ENCODE measurements at regions not wholly inside any gene's neighbourhood (a gene's known extent, or its start where the extent isn't known, plus 50 kb on each side); places are given as distances from the start of the nearest gene placed in this dataset.

DNA sequence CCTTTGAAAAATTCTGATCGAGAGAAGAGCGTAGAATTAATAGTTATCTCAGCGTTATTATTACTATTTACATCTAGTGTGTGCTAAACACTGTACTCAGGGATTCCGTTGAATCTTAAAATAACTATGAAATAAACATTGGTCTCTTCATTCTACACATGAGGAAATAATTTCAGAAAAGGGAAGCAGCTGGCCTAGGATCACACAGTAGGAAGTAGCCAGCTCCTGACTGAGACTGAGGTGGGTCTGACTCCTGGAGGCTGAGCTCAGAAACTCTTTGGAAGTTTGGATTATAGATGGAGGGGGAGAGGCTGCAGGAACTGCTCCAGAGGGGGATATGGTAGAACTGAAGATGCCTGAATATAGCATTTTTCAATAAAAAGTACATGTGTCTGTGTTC is 183.9 kb upstream of the WDR11 start:
- Histone ChIP-seq H3K36me3 (ENCODE audit: control insufficient read depth, insufficient read depth, low read length) (no peaks in the 10 kb centered on the region), H3K9ac (ENCODE audit: low read length) (no peak overlapping the region), H3K4me1 (ENCODE audit: control insufficient read depth, insufficient read depth, low read length) (no peaks in the 10 kb centered on the region; the same call in 1 of the 2 replicates), H3K27ac (ENCODE audit: low read depth, low read length) (no peak overlapping the region), H3K9me3 (ENCODE audit: control insufficient read depth, insufficient read depth, low read depth, low read length) (no peaks in the 10 kb centered on the region), H3K4me3 (ENCODE audit: low read depth, low read length) (no peak overlapping the region), H3K27me3 (ENCODE audit: control insufficient read depth, insufficient read depth, low read length) (no peaks in the 10 kb centered on the region)

DNA sequence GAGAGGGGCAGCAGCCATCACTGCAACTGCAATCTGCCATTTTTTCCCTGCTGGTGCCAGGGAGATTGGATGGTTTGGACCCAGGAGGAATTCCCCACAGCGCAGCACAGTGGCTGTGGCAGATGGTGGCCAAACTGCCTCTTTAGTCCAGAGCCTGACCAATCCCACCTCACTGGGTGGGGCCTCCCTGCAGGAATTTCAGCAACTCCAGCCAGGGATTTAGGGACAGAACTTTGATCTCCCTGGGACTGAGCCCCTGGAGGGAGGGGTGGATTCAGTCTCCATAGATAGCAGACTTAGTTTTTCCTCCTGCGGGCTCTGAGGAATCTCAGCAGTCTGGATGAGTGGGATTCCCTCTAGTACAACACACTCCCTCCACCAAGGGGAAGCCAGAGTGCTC is 179.7 kb upstream of the WDR11 start:
- no peaks in the 10 kb centered on the region for H3K36me3 ChIP-seq (ENCODE audit: control insufficient read depth, insufficient read depth, low read length)
- no peak overlapping the region for H3K4me3 ChIP-seq (ENCODE audit: low read depth, low read length)
- no peak overlapping the region for H3K9ac ChIP-seq (ENCODE audit: low read length)
- no peaks in the 10 kb centered on the region for H3K27me3 ChIP-seq (ENCODE audit: control insufficient read depth, insufficient read depth, low read length)
- H3K4me1 ChIP-seq (ENCODE audit: control insufficient read depth, insufficient read depth, low read length) = no peaks in the 10 kb centered on the region; the same call in 1 of the 2 replicates
- peaks cover 10% of the 10 kb centered on the region; the same call in 1 of the 2 replicates for H3K9me3 ChIP-seq (ENCODE audit: control insufficient read depth, insufficient read depth, low read depth, low read length)
- H3K27ac ChIP-seq (ENCODE audit: low read depth, low read length) = no peak overlapping the region

DNA sequence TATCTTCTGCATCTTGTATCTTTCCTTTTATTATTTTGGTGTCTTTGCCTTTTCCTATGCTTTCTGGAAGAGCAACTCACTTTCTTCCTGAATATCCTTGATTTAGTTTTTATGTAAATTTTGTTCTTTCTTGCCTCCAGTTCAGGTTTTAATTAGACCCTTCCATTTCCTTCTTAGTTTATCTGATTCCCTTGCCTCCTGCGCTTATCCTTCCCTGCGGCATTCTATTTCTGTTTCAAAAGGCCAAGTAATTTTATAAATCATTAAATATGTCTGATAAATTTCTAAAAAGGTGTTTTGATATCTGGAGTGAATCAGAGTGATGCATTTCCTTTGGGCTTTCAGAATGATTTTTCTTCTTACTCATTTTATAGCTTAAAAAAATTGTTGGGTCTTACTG is 167.7 kb upstream of the WDR11 start:
- Histone ChIP-seq H3K4me3 (ENCODE audit: low read depth, low read length) (no peak overlapping the region), H3K27ac (ENCODE audit: low read depth, low read length) (no peak overlapping the region), H3K4me1 (ENCODE audit: control insufficient read depth, insufficient read depth, low read length) (peaks cover 17% of the 10 kb centered on the region; the same call in 1 of the 2 replicates), H3K9ac (ENCODE audit: low read length) (no peak overlapping the region), H3K9me3 (ENCODE audit: control insufficient read depth, insufficient read depth, low read depth, low read length) (peaks cover 4% of the 10 kb centered on the region; the same call in 1 of the 2 replicates), H3K36me3 (ENCODE audit: control insufficient read depth, insufficient read depth, low read length) (no peaks in the 10 kb centered on the region), H3K27me3 (ENCODE audit: control insufficient read depth, insufficient read depth, low read length) (no peaks in the 10 kb centered on the region)

DNA sequence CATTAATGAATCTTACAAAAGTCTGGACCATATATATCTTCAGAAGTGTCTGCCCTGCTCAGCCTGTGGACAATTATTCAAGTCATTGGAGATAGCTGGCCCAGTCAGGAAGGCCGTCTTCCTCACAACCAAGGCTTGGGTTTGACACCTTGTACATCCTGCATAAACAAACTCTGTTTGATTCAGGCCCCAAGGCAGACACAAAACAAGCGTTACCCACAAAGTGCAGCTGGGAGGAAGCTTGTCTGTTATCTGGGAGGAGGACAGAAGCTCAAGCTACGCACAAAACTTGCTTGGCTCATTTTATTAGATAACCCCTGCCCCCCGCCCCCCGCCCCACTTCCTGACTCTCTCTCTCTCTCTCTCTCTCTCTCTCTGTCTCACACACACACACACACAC is 166.9 kb upstream of the WDR11 start:
- H3K9me3 ChIP-seq (ENCODE audit: control insufficient read depth, insufficient read depth, low read depth, low read length) = no peaks in the 10 kb centered on the region
- H3K4me3 ChIP-seq (ENCODE audit: low read depth, low read length) = no peak overlapping the region
- 0 out of 2 replicates have a peak overlapping the region, but pooled peaks have one; percentile 3 for H3K27ac ChIP-seq (ENCODE audit: low read depth, low read length)
- no peaks in the 10 kb centered on the region for H3K27me3 ChIP-seq (ENCODE audit: control insufficient read depth, insufficient read depth, low read length)
- H3K9ac ChIP-seq (ENCODE audit: low read length) = no peak overlapping the region
- peaks cover 17% of the 10 kb centered on the region; the same call in 1 of the 2 replicates for H3K4me1 ChIP-seq (ENCODE audit: control insufficient read depth, insufficient read depth, low read length)
- H3K36me3 ChIP-seq (ENCODE audit: control insufficient read depth, insufficient read depth, low read length) = no peaks in the 10 kb centered on the region

- H3K4me3 ChIP-seq (ENCODE audit: low read depth, low read length) = no peak overlapping the region
- H3K36me3 ChIP-seq (ENCODE audit: control insufficient read depth, insufficient read depth, low read length) = no peaks in the 10 kb centered on the region
- H3K27me3 ChIP-seq (ENCODE audit: control insufficient read depth, insufficient read depth, low read length) = no peaks in the 10 kb centered on the region
- H3K9me3 ChIP-seq (ENCODE audit: control insufficient read depth, insufficient read depth, low read depth, low read length) = no peaks in the 10 kb centered on the region
- no peak overlapping the region for H3K27ac ChIP-seq (ENCODE audit: low read depth, low read length)
- H3K9ac ChIP-seq (ENCODE audit: low read length) = peak overlapping the region; percentile 27
- peaks cover 17% of the 10 kb centered on the region; the same call in 1 of the 2 replicates for H3K4me1 ChIP-seq (ENCODE audit: control insufficient read depth, insufficient read depth, low read length)
These were observed 166.0 kb upstream of the WDR11 start for GRCh38 chr10:120685136-120685535.

DNA sequence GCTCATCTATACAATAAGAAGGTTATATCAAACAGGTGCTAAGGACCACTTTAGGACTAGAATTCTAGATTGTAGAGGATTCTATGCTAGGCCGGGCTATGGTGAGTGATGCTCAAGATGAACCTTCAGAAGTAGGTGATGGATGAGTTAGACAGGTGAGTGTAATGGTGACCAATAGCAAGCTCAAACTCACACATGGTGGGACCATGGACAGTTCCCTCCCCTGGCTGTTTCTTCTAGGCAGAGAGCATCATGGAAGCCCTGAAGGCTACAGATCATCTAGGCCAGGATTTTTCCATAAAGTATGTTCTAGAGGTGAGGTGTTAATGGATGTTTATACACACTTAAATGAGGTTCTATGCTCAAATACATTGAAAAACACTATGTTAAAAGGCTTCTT is 162.2 kb upstream of the WDR11 start:
- H3K36me3 ChIP-seq (ENCODE audit: control insufficient read depth, insufficient read depth, low read length) = no peaks in the 10 kb centered on the region
- no peak overlapping the region for H3K9ac ChIP-seq (ENCODE audit: low read length)
- no peak overlapping the region for H3K4me3 ChIP-seq (ENCODE audit: low read depth, low read length)
- peaks cover 17% of the 10 kb centered on the region; the same call in 1 of the 2 replicates for H3K4me1 ChIP-seq (ENCODE audit: control insufficient read depth, insufficient read depth, low read length)
- H3K9me3 ChIP-seq (ENCODE audit: control insufficient read depth, insufficient read depth, low read depth, low read length) = no peaks in the 10 kb centered on the region
- no peaks in the 10 kb centered on the region for H3K27me3 ChIP-seq (ENCODE audit: control insufficient read depth, insufficient read depth, low read length)
- H3K27ac ChIP-seq (ENCODE audit: low read depth, low read length) = no peak overlapping the region

DNA sequence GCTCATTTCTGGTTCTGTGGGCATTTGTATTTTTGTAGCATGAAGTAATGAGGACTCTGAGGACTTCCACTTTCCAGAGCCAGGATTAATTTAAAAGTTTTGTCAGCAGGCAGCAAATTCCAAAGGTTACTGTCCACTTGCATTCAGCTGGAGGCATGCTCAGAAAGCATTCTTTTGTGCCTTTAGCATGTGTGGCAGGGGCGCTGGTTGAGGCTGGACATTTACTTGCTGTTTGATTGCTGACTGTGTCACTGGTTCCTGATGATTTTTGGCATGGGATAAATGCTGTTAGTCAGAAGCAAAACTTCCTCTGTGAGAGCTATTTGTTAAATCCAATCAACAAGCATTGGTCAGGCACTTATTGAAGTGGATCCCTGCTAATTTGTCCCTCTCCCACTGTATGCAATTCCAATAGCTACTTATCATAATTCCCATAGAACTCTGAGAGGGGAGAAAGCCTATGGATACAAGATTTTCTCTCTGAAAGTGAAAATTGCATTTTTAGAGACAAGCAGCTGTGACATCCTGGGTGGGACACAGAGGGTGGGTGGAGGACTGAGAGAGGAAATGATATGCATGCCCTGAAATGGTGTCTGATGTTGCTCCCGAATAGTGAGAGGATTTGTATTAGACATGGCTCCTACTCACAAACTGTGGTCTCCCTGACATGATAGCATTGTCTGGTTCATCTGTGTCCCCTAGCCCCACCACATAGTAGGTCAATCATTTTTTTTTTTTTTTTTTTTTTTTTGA is 161.2 kb upstream of the WDR11 start:
- Histone ChIP-seq H3K9ac (ENCODE audit: low read length) (no peak overlapping the region), H3K27me3 (ENCODE audit: control insufficient read depth, insufficient read depth, low read length) (no peaks in the 10 kb centered on the region), H3K36me3 (ENCODE audit: control insufficient read depth, insufficient read depth, low read length) (no peaks in the 10 kb centered on the region), H3K27ac (ENCODE audit: low read depth, low read length) (no peak overlapping the region), H3K4me1 (ENCODE audit: control insufficient read depth, insufficient read depth, low read length) (peaks cover 9% of the 10 kb centered on the region; the same call in 1 of the 2 replicates), H3K4me3 (ENCODE audit: low read depth, low read length) (no peak overlapping the region), H3K9me3 (ENCODE audit: control insufficient read depth, insufficient read depth, low read depth, low read length) (no peaks in the 10 kb centered on the region)

DNA sequence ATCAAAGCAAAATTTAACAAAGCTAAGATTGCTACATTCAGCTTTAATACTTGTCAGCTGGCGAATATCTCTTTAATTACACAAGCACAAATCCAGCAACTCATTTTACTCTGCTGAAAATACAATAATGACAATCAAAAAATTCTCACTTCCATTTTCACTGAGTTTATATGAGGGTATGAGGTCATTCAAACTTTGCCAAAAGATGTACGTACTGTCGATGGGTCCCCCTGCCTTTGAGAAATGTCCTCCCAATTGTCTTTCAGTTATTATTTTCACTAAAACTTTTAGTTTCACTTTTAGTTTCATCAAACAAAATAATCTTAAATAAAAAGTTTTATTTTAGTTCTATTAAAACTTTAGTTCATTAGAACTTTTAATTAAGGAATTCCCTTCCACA is 159.5 kb upstream of the WDR11 start:
- Histone ChIP-seq H3K4me1 (ENCODE audit: control insufficient read depth, insufficient read depth, low read length) (no peaks in the 10 kb centered on the region), H3K36me3 (ENCODE audit: control insufficient read depth, insufficient read depth, low read length) (no peaks in the 10 kb centered on the region), H3K4me3 (ENCODE audit: low read depth, low read length) (no peak overlapping the region), H3K27me3 (ENCODE audit: control insufficient read depth, insufficient read depth, low read length) (no peaks in the 10 kb centered on the region), H3K9ac (ENCODE audit: low read length) (no peak overlapping the region), H3K9me3 (ENCODE audit: control insufficient read depth, insufficient read depth, low read depth, low read length) (no peaks in the 10 kb centered on the region; the same call in 1 of the 2 replicates), H3K27ac (ENCODE audit: low read depth, low read length) (no peak overlapping the region)

DNA sequence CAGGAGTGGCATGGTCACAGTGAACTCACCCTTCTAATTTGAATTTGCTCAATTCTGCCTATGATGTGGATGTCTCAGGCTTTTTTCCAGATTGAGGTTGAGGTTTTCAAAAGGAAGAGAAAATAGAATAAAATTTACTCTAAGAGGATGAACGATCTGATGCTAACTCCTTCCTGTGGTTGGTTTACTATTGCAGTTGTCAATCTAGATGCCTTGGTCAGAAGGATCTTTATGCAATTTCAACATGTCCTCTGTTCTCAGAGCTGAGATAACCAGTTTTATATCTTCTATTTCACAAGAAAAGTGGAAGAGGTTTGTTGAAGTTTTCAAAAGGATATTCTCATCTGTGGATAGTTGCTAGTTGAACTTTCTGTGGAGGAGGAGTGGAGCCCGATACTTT is 150.7 kb upstream of the WDR11 start:
- no peak overlapping the region for H3K9ac ChIP-seq (ENCODE audit: low read length)
- H3K4me1 ChIP-seq (ENCODE audit: control insufficient read depth, insufficient read depth, low read length) = no peaks in the 10 kb centered on the region
- H3K9me3 ChIP-seq (ENCODE audit: control insufficient read depth, insufficient read depth, low read depth, low read length) = peaks cover 7% of the 10 kb centered on the region
- H3K27me3 ChIP-seq (ENCODE audit: control insufficient read depth, insufficient read depth, low read length) = no peaks in the 10 kb centered on the region
- H3K36me3 ChIP-seq (ENCODE audit: control insufficient read depth, insufficient read depth, low read length) = no peaks in the 10 kb centered on the region
- no peak overlapping the region for H3K27ac ChIP-seq (ENCODE audit: low read depth, low read length)
- H3K4me3 ChIP-seq (ENCODE audit: low read depth, low read length) = no peak overlapping the region

GRCh38 chr10:120701381-120701780 is 149.8 kb upstream of the WDR11 start:
- H3K4me3 ChIP-seq (ENCODE audit: low read depth, low read length) = no peak overlapping the region
- H3K9ac ChIP-seq (ENCODE audit: low read length) = no peak overlapping the region
- H3K27me3 ChIP-seq (ENCODE audit: control insufficient read depth, insufficient read depth, low read length) = no peaks in the 10 kb centered on the region
- H3K9me3 ChIP-seq (ENCODE audit: control insufficient read depth, insufficient read depth, low read depth, low read length) = peaks cover 7% of the 10 kb centered on the region
- H3K4me1 ChIP-seq (ENCODE audit: control insufficient read depth, insufficient read depth, low read length) = no peaks in the 10 kb centered on the region
- H3K27ac ChIP-seq (ENCODE audit: low read depth, low read length) = no peak overlapping the region
- H3K36me3 ChIP-seq (ENCODE audit: control insufficient read depth, insufficient read depth, low read length) = no peaks in the 10 kb centered on the region

DNA sequence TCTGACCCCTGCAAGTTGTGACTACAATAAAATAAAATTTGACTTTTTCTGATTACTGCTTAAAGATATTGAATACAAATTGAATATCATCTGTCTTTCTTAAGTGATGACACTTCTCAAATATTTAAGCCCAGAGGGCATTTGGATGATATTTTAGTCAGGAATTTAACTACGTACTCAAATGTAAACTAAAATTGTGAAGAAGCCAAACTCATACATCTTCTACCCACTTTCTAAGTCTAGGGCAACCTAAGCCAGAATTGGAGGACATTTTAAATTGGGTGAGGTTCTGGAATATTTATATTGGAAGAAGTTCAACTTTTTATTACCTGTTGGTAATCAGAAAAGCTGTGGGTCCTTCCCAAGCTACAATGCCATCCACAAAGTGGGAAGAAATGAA is 149.1 kb upstream of the WDR11 start:
- no peak overlapping the region for H3K27ac ChIP-seq (ENCODE audit: low read depth, low read length)
- no peaks in the 10 kb centered on the region for H3K27me3 ChIP-seq (ENCODE audit: control insufficient read depth, insufficient read depth, low read length)
- no peak overlapping the region for H3K4me3 ChIP-seq (ENCODE audit: low read depth, low read length)
- no peaks in the 10 kb centered on the region for H3K36me3 ChIP-seq (ENCODE audit: control insufficient read depth, insufficient read depth, low read length)
- H3K4me1 ChIP-seq (ENCODE audit: control insufficient read depth, insufficient read depth, low read length) = no peaks in the 10 kb centered on the region
- H3K9me3 ChIP-seq (ENCODE audit: control insufficient read depth, insufficient read depth, low read depth, low read length) = peaks cover 4% of the 10 kb centered on the region
- no peak overlapping the region for H3K9ac ChIP-seq (ENCODE audit: low read length)
